ENCODE measurements at regions not wholly inside any gene's neighbourhood (a gene's known extent, or its start where the extent isn't known, plus 50 kb on each side); places are given as distances from the start of the nearest gene placed in this dataset.

DNA sequence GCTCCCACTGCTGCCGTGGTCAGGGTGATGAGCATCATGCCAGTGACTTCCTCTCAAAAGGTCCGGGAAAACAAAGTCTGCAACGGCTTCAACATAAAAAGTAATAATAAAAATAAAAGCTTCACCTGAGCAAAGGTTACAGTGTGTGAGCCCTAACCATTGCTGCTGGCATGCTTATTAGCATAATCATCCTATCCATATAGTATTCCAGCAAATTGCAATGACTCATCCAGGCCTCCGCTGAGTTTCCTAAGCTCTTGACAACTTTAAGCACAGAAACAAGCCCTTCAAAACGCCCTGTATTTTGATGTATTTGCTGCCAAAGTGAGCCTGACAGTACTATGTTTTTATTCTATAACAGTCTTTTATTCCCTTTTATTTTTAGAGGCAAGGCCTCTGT is 100.5 kb downstream of the AASDH start:
- DNase-seq = no peak

DNA sequence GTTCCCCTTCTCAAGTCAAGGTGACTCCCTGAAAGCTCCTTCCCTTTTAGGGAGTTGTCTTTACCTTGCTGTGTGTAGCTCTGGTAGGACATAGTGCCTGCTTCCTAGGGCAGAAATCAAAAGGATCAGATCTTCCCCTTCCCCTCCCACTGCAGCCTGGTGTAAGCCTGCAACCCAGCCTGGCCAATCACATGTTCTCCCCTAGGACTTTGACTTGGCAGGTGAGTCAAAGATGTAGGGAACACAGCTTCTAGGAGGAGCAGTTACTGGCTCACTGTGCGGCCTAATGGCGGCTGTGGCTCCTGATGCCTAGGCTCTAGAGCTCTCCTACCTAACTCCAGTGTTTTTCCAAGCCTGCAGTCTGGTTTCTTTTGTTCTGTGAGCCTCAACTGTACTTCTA is 103.9 kb downstream of the AASDH start:
- DNase-seq = no peak

DNA sequence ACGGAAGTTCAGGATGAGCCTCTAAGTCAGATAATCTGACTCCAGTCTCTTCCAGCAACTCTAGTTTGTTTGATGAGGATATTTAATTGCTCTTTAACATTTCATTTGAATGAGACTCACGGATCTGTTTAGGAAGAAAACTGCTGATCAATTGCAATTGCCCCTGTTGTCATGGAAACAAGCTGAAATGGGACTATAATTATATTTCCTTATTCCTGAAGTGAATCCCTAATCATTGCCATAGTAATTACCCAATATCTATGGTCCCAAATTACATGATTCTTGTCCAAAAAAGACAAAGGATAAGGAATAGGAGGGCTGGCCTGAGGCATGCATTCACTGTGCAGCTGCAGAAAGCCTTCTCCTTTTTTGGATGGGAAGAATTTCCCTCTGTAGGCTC is 105.3 kb downstream of the AASDH start:
- no peak for DNase-seq

DNA sequence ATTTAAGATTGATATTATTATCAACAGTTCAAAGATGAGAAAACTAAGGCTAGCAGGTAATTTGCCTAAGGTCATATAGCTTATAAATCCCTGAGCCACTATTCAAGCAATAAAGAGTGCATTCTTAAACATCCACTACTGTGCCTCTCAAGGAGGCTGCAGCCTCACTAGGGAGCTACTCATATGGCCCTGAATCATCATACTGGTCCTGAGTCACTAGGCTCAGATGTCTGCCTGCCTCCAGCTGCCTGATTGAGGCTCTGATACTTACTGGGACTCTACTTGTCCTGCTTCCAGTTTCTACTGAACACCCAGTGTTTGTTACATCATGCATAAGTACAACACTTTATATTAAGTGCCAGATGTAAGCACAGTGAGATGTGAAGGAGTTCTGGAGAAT is 110.7 kb downstream of the AASDH start:
- no peak for DNase-seq

DNA sequence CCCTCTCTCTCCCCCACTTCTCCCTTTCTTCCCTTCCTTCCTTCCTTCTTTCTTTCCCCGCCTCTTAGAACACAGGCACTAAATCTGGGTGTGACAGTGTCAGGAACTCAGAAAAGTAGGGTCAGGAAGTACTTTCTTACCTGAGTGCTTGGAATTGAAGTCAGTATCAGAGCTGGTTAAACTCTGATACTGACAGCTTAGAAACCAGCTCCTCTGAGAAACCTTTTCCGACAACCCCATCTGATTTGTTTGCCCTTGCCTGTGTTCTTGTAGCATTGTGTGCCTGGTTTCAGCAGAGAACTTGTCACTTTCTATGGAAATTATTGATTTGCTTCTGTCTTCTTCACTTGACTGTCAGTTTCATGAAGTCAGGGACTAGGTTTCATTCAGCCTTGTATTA is 113.9 kb downstream of the AASDH start:
- DNase-seq = no peak

DNA sequence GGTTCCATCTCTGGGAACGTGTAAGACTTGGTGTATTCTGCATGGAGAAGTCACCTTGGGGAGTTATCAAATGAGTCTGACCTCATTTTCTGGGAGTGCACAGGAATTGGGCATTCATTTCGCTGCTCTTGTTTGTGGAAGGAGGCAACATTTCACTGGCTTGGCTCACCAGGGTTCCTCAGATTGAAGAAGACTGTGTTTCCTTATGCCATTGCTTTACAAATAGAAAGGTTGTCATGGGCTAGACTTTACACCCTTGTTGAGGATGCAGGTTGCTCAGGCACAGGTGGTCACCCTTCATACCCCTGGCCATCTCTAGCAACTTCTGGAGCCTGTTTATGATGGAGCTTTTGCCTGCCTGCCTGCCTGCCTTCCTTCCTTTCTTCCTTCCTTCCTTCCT is 114.4 kb downstream of the AASDH start:
- DNase-seq = no peak

DNA sequence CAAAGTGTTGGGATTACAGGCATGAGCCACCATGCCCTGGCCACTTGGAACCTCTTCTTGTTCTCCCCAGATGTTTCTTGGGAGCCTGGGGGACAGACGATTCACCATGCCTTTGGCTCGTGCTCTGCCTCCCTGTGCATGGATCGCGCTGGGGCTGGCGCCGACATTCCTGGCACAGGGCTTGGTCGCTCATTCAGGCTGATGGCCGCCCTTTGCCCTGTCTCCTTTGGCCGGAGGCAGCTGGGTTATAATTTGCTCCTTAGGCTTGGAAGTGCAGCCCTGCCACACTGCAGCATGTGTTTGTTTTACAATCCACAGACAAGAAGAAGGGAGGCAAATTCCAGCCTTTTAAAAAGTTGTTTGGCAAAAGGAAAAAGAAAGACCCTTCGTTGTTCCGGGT is 115.3 kb downstream of the AASDH start:
- DNase-seq = no peak

DNA sequence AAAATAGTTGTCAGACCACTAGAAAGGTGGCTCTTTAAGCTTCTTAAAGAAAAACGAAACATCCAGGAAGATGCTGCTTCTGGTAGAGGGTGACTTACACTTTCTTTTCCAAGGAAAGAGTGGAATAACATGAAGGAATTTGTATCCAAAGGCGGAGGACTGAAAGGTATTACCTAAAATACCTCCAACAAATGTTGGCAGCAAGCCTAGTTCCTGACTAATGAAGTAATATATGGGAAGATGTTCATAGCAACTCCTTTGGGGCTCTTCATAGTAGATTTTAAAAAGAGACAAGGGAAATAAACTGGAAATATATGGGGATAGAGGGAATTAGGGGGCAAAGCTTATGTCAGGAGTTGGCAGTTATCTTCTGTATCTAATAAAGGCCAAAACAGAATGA is 116.2 kb downstream of the AASDH start:
- DNase-seq = no peak

DNA sequence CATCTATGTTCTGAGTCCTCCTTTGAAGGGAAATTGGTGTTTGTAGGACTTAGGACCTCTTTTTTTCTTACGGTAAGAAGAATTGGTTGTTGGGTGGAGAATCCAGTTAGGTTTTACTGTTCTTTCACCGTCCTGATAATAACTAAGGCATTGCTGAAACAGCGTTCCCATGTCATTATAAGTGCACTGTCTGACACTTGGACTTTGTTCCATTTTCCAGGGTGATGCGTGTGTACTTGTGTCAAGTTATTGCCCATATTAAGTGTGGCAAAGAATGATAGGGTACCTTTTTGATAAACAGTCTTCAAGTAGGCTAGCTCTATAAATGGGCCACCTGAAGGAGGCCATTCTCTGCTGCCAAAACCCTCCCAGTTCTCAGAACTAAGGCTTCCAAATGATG is 119.7 kb downstream of the AASDH start:
- DNase-seq = no peak

DNA sequence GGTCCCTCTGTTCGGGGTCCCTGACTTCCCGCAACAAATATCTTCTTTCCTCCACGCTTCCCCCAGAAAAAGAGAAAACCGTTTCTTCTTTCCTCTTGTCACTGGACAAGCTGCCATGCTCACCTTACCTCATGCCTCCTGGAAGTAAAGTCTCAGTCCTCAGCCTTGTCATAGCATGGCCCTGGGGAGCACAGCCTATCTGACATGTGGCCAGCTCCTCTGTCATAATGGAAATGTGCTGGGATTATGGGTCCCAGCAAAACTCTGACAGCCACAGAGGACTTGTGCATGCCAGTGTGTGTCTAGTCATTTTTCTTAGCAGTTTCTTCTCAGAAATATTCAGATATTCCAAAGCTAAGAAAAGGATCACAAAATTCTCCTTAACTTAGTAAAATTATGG is 122.4 kb downstream of the AASDH start:
- no peak for DNase-seq

DNA sequence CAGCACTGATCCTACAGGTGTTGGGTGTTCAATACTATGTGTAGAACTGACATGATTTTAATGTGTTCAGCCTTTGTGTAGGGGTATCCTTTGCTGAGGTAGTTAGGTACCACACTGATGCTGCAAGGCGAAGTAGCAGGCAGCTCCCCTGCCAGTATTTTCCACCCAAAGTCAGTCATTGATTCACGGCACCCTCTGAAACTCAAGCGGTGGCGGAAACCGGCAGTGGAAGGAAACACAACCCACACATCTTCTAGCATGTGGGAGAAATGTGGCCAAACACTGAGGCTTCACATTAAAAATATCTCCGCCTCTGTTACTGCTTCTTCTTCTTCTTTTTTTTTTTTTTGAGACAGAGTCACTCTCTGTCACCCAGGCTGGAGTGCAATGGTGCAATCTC is 126.3 kb downstream of the AASDH start:
- DNase-seq = no peak

DNA sequence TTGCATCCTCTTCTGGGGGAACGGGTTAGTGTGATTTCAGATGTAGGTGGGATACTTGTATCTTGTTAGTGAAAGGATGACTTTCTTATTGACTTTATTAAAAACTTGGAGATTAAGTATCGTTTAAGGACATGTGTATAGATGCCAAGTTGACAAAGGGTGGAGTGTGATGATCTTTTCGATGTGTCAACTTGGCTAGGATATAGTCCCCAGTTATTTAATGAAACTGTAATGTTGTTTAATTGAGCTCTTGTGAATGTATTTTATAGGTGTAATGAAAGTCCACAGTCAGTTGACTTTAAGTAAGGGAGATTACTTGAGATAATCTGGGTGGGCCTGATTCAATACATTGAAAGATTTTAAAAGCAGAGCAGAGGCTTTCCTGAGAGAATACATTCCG is 127.0 kb downstream of the AASDH start:
- DNase-seq = no peak

DNA sequence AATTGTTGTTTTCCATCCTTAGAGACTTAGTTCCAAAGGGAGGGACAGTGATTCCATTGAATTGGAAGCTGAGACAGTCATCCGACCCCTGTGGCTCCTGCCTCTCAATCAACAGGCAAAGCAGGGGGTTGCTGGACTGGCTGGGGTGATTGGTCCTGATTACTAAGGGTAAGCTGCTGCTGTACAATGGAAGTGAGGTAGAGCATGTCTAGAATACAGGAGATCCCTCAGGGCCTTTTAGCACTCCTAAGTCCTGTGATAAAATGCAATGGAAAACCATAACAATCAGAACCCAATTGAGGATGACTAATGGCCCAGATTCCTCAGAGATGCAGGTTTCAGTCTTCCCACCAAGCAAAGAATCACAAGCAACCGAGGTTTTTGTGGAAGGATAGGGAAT is 127.6 kb downstream of the AASDH start:
- DNase-seq = no peak

DNA sequence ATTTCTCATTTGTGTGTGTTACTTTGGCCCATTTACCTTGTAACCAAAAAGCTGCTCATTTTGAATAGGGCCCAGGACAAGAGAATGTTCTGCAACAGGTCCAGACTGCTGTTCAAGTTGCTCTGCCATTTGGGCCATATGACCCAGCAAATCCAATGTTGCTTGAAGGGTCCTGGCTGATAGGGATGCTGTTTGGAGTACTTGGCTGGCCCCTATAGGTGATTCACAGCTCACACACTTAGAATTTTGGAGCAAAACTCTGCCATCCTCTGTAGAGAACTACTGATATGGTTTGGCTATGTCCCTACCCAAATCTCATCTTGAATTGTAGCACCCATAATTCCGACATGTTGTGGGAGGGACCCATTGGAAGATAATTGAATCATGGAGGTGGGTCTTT is 131.5 kb downstream of the AASDH start:
- DNase-seq = no peak

DNA sequence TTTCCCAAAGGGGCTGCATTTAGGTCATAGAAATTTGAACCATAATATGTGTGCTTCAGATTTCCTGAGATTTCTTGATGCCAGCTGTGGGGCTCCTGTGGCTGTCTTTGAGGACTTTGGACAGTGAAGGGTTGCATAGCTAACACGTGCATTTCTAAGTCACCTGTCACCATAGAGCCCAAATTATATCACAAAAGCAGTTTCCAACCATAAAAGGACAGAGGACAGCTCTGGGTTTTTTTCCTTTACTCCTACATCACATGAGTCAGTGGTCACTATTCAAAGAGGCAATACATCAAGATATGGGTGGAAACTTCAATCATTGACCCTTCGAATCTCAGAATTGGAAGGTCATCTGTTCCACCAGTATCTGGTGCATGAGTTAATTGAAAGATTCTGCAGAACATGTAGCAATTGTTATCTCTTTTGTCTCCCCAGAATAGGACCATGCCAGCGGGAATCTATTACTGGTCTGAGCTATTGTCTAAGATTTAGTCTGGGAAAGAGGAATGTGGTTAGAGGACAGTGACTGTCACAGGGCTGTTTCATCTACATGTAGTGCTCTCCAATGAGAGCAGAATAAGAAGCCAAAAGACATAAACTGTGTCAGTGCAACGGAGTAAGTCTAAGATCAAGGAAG is 133.5 kb downstream of the AASDH start:
- DNase-seq = no peak

DNA sequence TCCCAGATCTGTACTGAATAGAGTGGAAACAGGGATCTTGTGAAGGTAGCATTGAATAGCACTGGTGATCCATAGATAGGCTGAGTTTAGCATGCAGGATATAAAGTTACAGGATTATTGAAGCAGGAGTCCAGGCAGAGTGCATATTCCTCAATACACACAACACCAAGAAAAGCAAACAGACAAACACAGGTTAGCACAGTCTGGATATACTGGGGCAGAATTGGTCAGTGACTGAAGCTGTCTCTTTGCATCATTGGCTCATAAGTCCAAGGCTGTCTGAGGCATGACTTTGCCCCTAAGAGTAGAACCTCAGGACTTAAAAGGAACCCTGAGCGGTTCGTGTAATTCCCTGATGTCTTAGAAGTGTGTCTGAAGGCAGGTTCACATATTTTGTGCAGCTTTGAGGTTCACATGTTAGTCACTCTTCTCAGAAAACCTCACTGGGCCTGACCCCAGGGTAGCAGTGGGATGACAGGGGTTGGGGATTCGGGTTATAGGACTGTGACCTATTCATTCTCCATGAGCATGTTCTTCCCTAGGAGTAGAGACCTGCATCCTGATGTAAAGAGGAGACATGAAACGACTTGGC is 134.6 kb downstream of the AASDH start:
- no peak for DNase-seq

DNA sequence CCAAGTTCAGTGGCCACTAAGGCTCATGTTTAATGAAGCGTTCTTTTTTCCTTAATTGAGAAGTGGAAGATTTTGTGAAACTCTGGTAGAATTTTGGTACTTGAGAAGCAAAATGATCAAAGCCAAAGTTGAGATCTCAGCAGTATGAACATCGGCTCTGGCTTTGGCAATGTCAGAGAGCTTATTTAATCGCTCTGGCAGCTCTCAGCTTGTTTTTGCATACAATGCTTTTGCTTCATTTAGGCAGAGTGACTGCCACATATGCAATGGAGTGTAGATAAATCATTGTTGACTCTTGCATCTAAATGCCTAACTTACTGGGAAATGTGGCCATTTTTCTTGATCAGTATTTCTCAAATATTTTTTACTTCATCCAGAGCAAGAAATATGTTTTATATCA is 135.7 kb downstream of the AASDH start:
- DNase-seq = no peak

DNA sequence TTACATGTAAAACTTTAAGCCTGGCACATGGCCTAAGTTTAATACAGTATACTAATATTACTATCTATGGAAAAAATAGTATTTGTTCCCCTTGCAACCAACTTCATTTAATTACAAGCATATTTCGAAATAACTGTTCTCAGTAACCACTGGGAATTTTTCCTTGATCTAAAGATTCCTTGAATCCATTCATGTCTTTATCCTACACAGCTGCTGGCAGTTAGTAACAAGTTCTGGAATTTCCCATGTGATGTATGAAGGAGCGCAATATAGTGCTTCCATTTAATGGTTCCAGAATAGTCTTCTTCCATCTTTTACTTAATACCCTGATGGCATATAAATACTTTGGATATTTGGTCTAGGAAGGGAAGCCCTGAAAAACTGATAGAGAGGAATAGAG is 136.5 kb downstream of the AASDH start:
- no peak for DNase-seq

DNA sequence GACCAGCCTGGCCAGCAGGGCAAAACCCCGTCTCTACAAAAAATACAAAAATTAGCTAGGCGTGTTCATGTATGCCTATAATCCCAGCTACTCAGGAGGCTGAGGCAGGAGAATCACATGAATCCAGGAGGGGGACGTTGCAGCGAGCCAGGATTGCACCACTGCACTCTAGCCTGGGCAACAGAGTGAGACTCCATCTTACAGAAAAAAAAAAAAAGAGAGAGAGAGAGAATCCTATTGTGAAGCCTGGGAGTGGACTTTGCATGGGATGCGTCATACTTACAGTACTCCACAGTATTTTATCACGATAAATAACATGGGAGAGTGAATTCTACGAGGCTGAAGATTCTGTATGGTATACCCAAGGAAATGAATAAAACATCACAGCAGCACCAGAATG is 139.6 kb downstream of the AASDH start:
- no peak for DNase-seq

DNA sequence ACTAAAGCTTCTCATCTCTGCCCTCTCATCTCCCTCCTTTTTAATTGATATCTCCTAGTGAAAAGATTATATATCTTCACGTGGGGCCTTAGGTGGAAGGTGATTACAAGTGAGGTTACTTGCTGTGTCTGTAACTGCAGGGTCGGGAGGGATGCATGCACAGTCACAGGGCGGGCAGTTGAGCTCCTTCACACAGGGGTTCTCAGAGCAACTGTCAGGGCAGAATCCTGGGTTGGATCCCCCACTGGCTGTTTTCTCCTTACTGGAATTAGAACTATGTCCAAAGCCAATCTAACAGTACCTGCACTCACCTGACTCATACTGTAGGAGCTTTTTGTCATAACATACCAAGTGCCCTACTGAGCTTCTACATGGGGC is 141.1 kb downstream of the AASDH start:
- DNase-seq = no peak

DNA sequence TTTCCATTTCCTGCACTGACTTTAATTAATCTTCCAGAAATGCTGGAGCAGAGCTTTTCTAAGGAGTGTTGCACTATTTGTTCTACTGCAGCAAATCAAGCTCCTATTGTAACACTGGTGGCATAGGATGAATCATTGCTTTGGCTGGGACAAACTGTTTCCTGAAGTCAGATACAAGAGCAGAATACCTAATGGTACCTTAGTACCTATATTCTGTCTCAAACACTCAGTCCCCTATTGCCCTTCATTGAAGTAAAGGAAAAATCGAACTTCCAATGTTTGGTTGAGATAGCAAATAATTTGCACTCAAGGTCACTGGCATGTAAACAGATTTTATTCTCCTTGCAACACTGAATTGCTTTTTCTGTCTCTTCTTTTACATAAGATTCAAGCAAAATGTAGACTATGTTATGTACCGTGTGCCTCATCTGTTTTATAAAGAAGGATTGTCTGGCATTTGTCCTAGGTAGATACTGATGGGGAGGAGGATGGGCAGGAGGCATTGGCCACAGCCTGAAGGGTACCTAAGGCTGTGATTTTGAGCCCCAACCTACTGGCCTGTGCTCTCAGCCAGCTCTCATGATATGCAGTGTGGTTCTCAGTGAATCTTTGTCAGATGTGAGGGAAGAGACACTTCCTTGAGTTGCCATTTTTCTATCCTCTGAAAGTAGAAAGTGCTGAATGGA is 141.6 kb downstream of the AASDH start:
- DNase-seq = no peak

DNA sequence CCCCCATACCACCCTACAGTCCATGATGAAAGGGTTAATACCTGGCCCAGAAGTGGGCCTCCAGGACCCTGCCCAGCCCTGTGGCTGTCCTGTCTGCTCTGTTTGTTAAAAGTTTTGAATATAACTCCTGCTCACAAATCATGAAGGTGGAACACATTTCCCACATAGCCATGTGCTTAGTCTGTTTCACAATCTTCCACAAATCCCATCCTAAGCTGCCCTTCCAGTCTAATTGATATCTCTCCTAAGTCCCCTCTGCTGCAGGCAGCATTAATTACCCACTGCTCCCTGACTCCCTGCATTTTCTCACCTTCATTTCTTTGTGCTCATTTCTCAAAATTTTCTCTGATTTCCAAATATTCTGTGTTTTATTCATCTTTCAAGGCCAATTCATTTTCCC is 142.6 kb downstream of the AASDH start:
- DNase-seq = no peak

DNA sequence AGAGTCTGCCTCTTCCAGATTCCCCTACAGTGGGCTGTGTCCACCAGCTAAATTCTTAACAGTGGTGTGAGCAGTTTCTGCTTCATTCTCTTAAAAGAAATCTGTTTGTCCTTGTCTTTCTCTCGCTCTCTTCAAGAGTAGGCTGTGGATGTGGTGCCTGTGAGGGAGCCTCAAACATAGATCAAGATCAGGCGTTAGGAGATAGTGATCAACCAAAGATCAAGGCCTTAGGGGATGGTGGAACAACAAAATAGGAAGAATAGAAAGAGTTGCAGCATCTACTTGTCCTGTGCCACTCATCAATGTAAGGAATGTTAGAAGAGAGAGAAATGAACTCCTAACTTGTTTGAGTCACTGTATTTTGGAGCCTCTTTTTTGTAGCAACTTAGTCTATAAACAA is 144.2 kb downstream of the AASDH start:
- no peak for DNase-seq

DNA sequence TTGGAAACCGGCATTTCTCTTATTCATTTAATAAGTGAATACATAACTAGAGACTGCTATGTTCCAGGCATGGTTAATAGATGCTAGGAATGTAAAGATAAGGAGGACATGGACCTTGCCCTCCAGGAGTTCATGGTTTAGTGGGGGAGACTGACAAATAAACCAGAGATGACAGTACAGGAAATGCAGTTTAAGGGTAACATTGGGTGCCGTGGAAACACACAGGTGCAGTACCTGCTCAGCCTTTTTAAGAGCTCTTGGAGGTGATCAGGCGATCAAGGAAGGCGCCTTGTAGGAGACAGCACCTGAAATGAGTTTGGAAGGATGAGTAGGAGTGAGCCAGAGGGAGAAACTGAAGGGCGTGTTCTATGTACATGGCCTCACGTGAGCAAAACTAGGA is 145.8 kb downstream of the AASDH start:
- DNase-seq = no peak
